Left lobe of liver (tissue), 2 donors: ENCODE measurements at regions not wholly inside any gene's neighbourhood (a gene's known extent, or its start where the extent isn't known, plus 50 kb on each side); places are given as distances from the start of the nearest gene placed in this dataset.

Experiments
- ATAC-seq: fragments of 200-7000 bp; cut with Tn5 transposase; one replicate; pipeline ENCODE4 v1.9.1; 2020; ENCODE audit warnings: mild to moderate bottlenecking, moderate library complexity
- DNase-seq: peaks from one replicate; pipeline ENCODE4 v3.0.0-alpha.2; 2020; ENCODE audit warnings: low spot score
- donor health status: DM: no; HTN: no; CAD: no; lungs with moderate emphysema.
- donor health status: DM: no; HTN: yes; CAD: no.

DNA sequence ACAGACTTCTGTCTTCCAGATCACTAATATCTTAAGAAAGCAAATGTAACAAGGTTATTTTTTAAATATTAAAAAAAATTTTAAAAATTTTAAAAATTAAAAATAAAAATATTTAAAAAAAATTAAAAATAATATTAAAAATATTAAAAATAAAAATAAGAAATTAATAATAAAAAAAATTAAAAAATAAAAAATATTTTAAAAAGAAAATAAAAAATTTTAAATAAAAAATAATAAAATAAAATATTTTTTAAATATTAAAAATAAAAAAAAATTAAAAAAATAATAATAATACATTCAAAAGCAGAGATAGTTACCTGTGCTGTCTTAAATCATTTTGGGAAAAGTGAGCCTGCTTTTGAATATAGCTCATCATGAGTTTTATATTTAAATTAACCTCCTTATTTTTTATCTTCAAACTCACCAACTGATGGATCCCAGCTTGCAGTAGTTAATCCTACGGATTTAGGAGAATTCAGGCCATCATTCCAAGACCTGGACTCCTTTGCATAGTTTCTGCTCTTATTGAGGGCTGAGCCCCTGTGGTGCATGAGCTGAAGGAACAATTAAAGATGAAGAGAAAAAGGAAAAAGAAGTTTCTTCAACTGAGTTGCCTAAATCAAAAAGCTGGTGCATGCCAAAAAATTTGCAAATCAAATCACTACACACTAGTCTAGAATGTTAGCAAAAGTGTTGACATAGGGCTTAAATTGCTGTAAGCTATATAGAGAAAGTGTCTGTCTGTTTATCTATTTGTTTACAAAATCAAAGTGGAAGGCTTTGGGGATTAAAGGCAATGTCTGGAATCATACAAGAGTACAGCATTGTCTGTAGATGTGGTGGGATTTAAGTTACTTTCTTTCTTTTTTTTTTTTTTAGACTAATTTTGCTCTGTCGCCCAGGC lies 50.5 kb upstream of the ZNF438 start:
- DNase-seq (no peak), ATAC-seq (no peak)

GRCh38 chr10:31083765-31084184 lies 52.1 kb upstream of the ZNF438 start:
- DNase-seq (peak; percentile 51), ATAC-seq (peak; percentile 87)

GRCh38 chr10:31087011-31087410 lies 55.3 kb upstream of the ZNF438 start:
- DNase-seq (no peak), ATAC-seq (no peak)

- no peak for DNase-seq
- ATAC-seq = no peak
Measured at GRCh38 chr10:31087851-31088250, 56.2 kb upstream of the ZNF438 start.

DNA sequence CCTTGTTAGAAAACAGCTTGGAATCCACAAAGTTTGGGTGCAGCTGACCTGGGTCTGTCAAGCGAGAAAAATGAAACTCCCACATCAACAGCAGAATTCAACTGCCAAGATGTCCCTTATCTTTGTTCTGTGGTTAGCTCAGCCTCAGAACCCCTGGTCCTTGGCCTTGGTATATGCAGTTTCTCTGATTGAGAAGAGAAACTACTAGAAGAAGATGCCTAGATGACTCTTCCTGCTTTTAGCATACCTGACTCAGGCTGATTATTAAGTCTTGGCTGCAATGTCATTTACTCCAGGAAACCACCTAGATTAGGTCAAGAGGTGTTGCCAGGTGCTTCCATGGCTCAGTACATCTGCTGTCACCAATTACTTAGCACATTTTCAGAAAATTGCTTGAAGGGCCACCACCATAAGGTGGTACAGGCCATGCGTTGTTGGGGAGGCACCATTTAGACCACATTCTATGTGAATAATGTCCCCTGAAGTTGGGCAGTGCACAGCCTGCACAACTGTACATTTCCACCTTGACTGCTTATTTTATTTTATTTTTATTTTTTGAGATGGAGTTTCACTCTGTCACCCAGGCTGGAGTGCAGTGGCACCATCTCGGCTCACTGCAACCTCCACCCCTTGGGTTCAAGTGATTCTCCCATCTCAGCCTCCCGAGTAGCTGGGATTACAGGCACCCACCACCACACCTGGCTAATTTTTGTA lies 59.4 kb upstream of the ZNF438 start:
- no peak for ATAC-seq

DNA sequence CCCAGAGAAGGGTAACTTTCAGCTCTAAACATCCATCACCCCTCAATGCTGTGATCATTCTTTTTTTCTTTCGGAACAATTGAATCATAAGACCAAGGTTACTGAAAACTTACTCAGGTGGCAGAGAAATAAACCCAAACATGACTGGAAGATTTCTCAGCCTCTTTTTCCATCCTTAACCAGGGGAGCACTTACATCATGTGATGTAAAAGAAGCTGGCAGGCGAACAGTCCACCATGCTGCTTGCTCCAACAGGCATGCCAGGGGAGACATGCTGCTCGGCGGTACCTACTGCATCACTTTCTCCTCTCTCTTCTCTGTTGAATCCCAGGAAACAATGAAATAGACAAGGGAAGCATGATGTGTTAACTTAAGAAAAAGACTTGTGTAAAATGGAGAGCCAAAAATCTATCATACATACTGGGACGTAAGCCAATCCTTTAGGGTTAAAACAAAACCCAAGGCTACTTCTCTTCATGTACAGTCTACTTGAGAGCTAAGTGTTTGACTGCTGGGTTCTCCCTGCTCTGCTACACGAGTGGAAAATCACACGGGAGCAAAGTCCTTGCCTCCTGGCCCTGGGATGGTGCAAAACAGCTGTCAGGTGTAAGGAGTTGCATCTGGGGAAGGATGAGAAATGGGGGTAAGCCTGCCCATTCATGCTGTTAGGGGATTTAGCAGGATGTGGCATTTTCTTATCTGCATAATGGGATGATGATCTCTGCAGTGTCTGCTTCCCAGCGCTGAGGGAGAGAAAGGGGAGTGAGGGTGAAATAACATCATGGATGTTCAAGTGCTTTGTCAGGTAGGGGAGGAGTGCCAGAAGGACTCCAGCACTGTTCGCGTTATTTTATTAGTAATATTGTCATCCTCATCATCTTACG lies 64.3 kb upstream of the ZNF438 start:
- DNase-seq (no peak), ATAC-seq (no peak)

More for the DNA sequence above, 59.4 kb upstream of the ZNF438 start:
- DNase-seq = no peak

GRCh38 chr10:31098046-31098445 lies 66.4 kb upstream of the ZNF438 start:
- DNase-seq = no peak
- ATAC-seq = no peak

- ATAC-seq (no peak), DNase-seq (no peak)
Measured at GRCh38 chr10:31099094-31099493, 67.4 kb upstream of the ZNF438 start.

GRCh38 chr10:31099664-31100063 lies 68.0 kb upstream of the ZNF438 start:
- no peak for DNase-seq
- no peak for ATAC-seq

GRCh38 chr10:31100115-31100601 lies 68.5 kb upstream of the ZNF438 start:
- no peak for ATAC-seq
- no peak for DNase-seq

DNA sequence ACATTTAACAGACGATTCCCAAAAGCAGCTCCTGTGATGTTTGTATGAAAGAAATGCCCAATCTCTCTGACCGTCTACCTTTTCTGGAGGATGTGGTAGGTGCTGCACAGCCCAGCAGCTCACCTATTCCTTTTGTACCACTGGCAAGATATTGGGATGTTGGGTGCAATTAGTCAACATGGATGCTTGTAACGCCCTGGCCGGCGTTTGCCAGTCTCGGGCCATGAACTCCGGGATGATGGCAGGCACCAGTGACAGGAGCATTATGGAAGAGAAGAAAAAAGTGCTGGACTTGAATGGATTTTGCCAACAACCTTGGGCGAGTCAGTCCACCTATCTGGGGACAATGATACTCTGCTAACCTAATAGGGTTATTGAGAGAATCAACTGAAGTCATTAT lies 69.0 kb upstream of the ZNF438 start:
- ATAC-seq (no peak), DNase-seq (no peak)

DNA sequence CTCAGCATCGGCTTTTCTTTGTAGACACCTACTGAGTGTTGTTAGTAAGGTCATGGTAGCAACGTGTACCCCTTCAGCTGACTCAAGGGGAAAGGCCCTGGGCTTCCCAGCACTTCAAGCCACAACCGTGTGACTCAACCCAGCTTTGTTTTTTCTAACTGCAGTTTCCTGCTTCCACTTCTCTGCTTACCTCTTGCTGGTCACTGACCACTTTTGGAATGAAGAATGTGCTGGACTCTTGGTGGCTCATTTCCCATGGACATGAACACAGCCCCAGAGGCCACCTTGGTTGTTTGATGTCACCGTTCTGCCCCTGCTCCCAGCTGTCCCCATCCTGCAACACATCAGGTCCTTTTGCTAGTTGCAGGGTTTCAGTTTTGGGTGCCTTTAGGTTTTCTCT lies 69.5 kb upstream of the ZNF438 start:
- ATAC-seq = no peak
- DNase-seq = no peak

- DNase-seq (no peak), ATAC-seq (no peak)
Measured at GRCh38 chr10:31102421-31102820, 70.8 kb upstream of the ZNF438 start.

- DNase-seq = no peak
Measured at GRCh38 chr10:31103112-31103511, 71.4 kb upstream of the ZNF438 start.

GRCh38 chr10:31112961-31113360 lies 81.3 kb upstream of the ZNF438 start:
- no peak for DNase-seq
- ATAC-seq = no peak

More at GRCh38 chr10:31103112-31103511, 71.4 kb upstream of the ZNF438 start:
- no peak for ATAC-seq

- DNase-seq (no peak), ATAC-seq (no peak)
Measured at GRCh38 chr10:31116226-31116625, 84.6 kb upstream of the ZNF438 start.

- DNase-seq = no peak
- ATAC-seq = no peak
Measured at GRCh38 chr10:31118556-31118955, 86.9 kb upstream of the ZNF438 start.

GRCh38 chr10:31120392-31120791 lies 88.7 kb upstream of the ZNF438 start:
- DNase-seq = no peak
- no peak for ATAC-seq

GRCh38 chr10:31120961-31121685 lies 89.5 kb upstream of the ZNF438 start:
- DNase-seq (no peak), ATAC-seq (no peak)
